Islet of Langerhans (tissue), 1 donor: ENCODE measurements at regions not wholly inside any gene's neighbourhood (a gene's known extent, or its start where the extent isn't known, plus 50 kb on each side); places are given as distances from the start of the nearest gene placed in this dataset.

Experiments
- FAIRE-seq: peaks from one replicate; lab custom pipeline; 2011; peaks lifted over from hg19 to GRCh38; lab: Jason Lieb, UNC

GRCh38 chr10:6763423-6763822, 183.3 kb upstream of the PRKCQ start:
- no peak for FAIRE-seq

DNA sequence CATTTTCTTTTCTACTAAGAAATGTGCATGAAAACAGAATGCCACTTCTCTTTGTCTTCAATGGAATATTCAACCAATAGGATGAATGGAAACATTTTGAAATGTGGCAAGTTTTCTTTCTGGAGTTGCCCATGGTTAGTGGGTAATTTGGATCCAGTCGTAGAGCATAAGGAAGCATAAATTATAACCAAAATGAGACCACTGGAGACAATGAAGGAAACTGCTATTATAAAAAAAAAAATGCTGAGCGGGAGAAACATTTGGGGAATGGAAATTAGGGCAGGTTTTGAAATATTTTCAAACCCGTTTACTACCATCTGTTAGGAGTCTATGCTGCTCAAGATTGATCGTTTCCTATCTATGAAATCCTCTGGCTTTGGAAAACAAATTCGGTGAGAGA, 182.9 kb upstream of the PRKCQ start:
- FAIRE-seq = no peak

DNA sequence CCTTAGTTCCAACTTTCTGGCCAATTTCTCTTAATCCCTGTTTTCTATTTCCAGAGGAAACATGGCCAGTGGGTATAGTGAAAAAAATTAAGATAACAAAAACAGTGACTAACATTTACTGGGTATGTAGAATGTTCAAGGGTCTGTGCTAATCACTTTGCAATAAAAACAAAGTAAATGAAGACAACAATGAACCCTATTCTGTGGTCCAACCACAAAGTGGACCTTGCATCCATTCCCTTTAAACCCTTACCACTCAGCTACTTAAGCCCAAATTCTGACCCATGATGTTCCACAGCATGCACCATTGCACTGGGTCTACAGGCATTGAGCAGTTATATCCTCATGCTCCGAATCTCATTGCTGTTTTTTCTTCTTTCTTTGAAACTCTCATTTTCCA, 179.9 kb upstream of the PRKCQ start:
- no peak for FAIRE-seq

DNA sequence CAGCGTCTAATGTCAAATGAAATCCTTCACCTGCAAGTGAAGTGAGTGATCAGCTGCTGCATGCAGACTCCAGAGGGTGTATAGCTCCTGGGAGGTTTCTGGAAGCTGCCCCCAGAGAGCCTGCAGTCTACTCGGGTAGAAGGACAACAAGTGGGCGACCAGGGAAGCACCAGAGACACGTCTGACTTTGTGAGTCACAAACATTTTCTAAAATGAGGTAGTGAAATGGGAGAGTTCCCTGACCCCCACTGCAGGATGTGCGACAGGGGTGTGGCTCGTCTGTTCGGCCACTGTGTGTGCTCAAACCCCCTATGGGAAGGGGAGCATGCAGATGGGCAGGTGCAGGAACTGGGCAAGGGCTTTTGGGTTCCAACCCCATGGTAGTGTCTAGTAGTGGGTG, 177.1 kb upstream of the PRKCQ start:
- no peak for FAIRE-seq

- no peak for FAIRE-seq
Measured at GRCh38 chr10:6756716-6757115, 176.6 kb upstream of the PRKCQ start.

DNA sequence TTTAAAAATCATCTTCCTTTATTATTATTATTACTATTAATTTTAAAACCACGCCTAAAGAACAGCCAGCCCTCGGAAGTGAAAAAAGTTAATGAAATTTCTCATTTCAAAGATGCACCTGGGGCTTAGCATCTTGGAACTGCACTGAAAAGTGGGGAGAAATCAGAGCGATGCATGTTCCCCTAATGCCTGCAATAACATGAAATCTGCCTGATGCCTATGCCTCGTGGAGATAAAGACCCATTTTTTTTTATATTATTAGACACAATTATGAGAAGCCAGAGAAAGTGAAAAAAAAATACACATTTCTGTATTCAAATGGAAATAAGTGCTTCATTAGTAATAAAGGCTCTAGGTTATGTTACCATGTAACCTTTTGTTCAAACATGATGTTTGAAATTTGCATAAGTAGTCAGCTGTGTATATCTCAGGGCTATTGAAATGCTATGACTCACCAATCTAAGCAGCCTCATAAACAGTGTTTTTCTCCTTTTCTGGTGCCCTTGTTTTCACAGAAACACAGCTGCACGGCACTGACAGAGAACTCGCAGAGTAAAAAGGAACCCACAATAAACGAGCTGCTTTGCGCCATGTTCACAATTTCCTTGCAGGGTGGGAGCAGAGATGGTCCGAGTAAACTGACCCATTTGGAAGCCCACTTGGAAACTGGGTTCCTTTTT, 175.8 kb upstream of the PRKCQ start:
- no peak for FAIRE-seq

- FAIRE-seq = no peak
Measured at GRCh38 chr10:6753644-6754043, 173.6 kb upstream of the PRKCQ start.

DNA sequence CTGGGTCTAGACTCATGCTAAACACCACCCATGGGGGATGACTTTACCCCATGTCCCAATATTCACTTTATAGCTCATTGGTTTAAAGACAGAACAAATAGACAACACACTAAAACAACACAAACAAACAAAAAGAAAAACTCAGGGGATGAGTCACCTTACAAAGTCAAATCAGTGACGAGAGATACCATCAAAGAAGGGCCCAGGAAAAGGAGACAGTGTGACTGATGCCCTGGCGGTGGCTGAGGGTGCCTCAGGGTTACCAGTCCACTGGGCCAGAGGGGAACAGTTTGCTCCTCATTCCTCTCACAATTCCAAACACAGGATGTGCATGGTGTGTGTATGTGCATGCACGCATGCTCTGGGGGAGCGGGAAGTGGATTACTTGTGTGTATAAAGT, 171.3 kb upstream of the PRKCQ start:
- FAIRE-seq = no peak

DNA sequence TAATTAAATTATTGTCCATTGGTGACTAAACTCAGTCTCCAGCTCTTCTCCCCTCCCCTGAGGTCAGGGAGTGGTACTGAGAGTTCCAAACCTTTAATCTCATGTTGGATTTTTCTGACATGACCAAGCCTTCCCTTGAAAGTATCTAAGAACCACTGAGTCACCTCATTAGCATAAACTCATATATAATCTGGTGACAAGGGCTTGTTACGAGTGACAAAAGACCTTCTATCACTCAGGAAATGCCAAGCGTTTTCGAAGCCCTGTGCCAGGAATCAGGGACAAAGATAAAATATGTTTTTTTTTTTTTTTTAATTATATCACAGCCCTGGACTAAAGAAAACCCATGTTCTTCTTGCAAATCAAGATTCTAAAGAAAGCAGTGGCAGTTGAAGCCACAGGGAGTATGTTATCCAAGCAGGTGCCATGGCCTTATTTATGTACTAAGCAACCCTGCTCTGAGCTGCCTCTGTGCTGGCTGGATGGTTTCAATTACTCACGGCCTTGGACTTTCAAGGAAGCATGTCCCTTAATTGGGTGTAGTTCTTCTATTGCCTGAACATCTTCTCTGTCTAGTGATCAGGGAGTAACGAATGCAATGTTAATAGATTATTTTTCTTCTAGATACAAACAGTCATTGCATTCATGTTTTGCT, 169.0 kb upstream of the PRKCQ start:
- FAIRE-seq = no peak

GRCh38 chr10:6748029-6748428, 168.0 kb upstream of the PRKCQ start:
- FAIRE-seq = no peak

- no peak for FAIRE-seq
Measured at GRCh38 chr10:6746782-6747181, 166.7 kb upstream of the PRKCQ start.

DNA sequence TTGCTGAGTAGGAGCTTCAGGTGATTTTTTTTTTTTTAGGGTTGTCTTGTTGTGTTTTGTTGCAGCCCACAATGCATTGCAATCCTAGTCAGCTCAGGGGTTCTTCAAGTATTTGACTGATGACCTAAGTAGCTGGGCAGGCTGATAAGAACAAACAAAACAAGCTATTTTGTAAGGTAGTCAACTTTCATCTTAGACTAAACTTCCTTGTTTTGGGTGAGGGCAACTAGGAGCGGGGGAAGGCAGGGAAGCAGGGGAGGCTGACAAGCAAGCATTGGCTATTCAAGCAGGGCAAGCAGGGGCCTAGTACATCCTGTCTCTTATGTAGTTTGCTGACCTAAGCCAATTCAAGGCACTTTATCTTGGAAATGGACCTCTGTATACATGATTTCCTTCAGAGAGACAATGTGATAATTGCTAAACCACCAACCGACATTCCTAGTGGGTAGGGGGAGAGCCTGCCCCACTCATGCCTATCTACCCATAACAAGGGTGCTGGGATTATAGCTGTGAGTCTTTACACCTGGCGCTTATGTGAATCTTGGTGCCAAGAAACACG, 163.3 kb upstream of the PRKCQ start:
- FAIRE-seq = no peak

- no peak for FAIRE-seq
Measured at GRCh38 chr10:6741541-6741941, 161.5 kb upstream of the PRKCQ start.

DNA sequence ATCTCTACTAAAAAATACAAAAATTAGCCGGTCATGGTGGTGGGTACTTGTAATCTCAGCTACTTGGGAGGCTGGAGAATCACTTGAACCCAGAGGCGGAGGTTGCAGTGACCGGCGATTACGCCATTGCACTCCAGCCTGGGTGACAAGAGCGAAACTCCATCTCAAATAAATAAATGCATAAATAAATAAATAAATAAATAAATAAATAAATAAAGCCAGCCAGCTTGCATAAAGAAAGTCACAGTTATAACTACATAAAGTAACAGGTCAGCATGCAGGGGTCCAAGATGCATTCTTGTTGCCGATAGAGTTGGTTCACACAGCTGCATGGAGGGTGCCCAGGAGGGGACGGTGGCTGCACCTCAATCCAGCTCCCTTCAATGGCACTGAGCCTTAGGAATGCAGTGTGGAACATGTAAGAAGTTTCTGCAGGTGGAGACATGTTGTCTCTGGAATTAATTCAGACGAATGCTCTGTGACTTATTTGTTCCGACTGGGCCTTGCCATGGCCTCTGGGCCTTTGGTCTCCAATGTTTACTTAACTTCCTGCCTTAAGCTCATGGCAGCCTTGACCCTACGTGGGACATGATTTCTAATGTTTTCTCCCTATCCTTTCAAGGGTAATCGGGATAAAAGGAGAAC, 159.6 kb upstream of the PRKCQ start:
- no peak for FAIRE-seq

DNA sequence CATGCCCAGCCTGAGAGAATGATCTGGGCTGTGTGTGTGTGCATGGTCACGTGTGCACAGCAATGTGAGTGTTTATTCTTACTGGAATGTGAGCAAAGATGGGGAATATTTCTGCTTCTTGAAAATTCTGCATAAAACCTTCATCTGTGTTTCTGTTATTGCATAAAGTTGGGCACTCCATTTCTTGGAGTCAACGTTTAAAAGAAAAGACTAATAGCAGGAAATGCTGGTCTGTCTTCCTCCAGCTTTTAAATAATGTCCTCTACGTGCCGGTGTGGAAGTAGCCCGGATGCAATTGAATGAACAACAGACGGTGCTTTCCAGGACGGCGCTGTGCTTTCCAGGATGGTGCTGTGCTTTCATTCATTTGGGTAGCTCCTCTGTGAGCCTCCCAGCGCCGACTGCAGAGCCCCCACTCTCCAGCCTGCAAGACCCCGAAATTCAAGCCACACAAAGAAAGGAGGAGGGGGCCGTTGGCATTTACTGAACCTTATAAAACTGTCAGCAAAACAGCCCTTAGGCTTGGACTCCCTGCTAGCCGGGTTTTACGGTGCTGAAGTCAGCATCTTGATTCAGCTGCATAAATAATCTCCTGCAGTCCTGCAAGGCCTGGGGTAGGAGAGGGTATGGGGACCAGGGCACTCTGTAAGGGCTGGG, 158.2 kb upstream of the PRKCQ start:
- FAIRE-seq = no peak

GRCh38 chr10:6737758-6738111, 157.7 kb upstream of the PRKCQ start:
- FAIRE-seq = no peak

DNA sequence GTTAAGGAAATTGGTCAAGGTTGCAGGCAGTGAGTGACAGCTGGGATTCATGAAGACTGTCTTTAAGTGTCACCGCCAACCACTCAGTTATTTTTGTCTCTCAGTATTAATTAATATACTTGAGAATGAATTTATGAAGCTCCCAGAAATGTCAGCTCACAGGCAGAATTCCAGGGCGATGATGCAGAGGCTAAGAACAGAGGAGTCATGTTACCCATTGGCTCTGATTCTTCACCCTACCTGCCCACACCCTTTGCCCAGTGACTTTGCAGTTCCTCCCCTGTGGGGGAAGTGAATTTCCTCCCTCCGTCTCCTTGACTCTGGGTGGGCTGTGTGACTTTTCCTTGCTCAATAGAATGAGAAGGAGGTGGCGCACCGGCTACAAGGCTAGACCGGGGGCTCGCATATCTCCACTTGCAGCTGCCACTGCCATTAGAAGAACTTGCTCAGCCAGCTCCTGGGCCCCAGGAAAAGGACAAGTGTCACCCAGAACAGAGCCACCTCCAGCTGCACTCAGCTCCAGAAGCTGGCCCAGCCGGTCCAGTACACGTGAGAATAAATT, 157.1 kb upstream of the PRKCQ start:
- FAIRE-seq = no peak

- no peak for FAIRE-seq
Measured at GRCh38 chr10:6734286-6734685, 154.2 kb upstream of the PRKCQ start.

DNA sequence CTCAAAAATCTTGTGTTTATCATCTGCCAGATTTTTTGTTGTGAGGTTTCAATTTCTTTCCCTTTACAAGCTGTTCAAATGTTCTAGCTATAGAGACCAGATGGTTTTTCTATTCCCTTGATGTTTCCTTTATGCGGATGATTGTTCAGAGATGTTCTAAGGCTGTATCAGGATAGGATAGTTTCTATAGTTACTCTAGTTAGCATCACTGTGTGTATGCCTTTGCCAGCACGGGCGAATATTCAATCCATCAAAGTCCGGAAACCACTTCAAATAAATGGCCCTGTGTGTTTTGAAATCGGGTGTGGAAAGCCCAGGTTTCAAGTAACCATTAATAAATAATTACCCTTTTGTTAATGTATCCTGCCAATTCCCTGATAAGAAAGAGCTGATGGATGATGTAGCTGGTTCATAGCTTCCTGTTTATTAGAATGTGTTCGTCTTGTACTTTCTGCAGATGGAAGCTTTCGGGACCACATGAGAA, 149.8 kb upstream of the PRKCQ start:
- FAIRE-seq = no peak

DNA sequence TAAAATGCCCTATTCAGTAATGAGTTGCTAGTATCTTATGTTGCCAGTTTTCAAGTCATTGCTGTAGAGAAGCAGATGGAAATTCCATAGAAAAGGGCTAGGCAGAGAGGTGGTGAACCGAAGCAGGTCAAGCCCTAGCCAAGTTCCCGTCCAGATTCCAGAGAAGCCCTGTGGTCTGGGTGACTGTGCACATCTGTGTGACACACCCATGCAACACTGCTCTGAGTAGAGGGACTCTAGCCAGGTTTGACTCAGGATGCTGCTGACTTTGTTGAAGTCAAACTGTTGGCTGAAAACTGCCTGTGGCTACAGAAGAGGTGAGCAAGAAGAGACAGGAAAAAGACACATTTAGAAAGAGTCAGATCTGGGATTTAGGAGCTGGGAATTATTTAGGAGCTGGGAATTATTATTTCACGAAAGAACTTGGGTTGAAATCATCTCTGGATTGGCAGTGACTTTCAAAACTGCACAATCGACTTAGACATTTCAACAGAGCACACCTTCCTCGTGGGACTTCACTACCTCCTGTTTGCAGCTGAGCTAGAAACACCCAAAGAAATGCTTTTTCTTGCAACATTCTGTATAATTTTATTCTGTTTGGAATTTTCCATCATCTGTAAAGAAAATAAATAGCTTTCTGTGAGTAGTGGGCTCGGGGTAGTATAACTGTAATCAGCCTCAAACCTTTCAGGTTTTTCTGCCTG, 149.1 kb upstream of the PRKCQ start:
- FAIRE-seq = no peak

DNA sequence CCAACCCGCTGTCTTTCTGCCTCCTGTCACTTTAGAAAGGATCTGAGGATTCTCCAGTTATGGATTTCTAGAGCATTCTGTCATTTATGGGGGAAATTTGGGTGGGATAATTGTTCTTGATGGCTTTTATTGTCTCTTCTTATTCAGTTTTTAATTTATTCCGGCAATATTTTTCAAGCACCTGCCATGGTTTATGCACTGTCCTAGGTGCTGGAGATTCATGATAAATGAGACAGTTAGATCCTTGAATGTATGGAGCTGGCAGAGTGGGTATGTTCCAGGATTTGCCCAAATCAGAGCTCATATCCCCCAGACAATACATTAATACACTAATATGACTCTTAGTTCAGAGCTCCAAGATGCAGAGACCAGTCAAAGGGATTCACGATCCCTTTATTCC, 146.8 kb upstream of the PRKCQ start:
- no peak for FAIRE-seq

DNA sequence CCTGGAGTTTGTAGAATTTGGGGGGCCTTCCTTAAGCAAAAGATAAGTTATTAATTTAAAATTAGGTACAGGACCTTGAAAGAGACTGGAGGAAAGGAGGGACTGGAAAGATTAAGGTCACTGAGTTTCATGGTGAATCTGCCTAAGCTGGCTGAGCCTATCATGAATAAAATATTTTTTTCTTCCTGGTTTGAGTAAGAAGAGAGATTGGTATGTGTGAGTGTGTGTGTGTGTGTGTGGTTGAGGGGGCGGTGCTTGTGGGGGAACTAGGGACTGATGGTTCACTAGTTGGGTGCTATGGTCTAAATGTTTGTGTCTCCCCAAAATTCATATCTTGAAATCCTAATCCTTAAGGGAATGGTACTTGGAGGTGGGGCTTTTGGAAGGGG, 142.5 kb upstream of the PRKCQ start:
- FAIRE-seq = no peak
